NOMO-1 (cell line): ENCODE measurements at regions not wholly inside any gene's neighbourhood (a gene's known extent, or its start where the extent isn't known, plus 50 kb on each side); places are given as distances from the start of the nearest gene placed in this dataset.
"Not testable (repeated sequence)": the region's sequence is repeated elsewhere in the genome, so short reads cannot be mapped to it uniquely, and the experiment has no call there.

Experiments
- DNase-seq, 2 experiments: peaks; one replicate each; lab custom pipeline; 2025; ENCODE audit not compliant: unreplicated experiment in 2 of 2; lab: John Stamatoyannopoulos, UW

- no peak for DNase-seq
Observed at GRCh38 chr1:198417039-198417438, 123.4 kb downstream of the ATP6V1G3 start.

DNA sequence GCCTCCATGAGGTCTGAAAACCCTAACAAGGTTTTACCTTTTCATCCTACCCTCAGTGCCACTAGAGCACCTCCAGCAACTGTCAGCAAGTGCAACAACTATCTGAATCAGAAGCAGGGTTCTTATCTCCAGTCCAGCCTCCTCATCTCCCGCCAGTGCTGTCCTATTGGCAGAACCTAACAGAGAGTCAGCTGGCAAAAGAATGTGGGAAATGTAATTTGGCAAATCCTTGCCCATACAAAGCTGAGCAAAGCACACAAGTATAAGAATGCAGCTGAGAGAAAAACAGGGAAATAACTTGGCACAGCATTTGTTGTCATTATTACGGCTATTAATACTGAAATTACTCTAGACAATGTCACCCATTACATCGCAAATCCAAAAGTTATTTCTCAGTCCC is 124.2 kb downstream of the ATP6V1G3 start:
- no peak for DNase-seq

GRCh38 chr1:198411240-198411639 is 129.2 kb downstream of the ATP6V1G3 start:
- no peak for DNase-seq

DNA sequence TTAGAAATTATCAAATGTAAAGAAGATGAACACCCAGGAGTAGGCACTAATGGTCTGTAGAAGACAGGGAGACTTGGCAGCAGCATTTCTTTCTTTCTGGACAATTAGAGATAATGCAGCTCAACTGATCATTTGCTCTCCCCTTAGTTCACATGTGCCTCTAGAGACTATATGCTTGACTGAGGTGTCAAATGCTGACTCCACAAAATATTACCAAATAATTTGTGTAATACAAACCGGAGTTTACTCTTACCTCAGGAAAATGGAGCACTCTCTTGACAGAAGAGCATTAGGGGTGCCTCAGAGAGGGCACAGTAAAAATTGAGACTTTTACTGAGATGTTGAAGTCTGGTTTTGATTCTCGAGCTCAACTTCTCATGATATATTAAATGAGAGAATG is 131.8 kb downstream of the ATP6V1G3 start:
- no peak for DNase-seq

- DNase-seq, result not testable (repeated sequence)
Observed at GRCh38 chr1:198404632-198405031, 135.8 kb downstream of the ATP6V1G3 start.

- no peak for DNase-seq
Observed at GRCh38 chr1:198400063-198400462, 140.4 kb downstream of the ATP6V1G3 start.

GRCh38 chr1:198399452-198399851 is 141.0 kb downstream of the ATP6V1G3 start:
- no peak for DNase-seq

- no peak for DNase-seq
Observed at GRCh38 chr1:198397208-198397808, 143.2 kb downstream of the ATP6V1G3 start.

DNA sequence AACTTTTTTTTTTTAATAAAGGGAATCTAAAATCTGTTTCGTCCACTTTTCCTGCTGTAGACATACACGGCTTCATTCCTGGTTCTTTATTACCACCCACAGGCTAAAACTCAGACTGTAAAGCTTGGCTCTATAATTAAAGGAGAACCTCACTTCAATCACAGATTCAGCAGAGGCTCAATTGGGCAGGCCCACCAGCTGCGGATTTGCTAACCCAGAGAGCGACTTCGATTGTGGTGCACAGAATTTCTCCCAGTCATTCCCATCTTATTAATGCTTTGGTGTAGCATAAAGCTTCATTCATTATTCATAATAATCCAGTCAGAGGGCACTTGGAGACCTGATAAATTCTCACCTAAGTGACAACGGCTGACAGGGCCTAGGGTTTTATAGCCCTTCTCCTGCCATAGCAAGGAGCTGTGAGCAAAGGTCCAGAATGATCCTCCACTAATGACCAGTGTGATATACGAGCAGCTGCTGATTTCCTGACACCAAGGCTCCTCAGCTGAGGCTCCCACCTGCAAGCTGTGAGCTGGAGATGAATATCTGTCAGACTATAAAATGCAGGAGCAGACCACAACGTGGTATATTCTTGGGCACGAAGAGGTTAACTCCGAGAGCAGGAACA is 149.0 kb downstream of the ATP6V1G3 start:
- no peak for DNase-seq

DNA sequence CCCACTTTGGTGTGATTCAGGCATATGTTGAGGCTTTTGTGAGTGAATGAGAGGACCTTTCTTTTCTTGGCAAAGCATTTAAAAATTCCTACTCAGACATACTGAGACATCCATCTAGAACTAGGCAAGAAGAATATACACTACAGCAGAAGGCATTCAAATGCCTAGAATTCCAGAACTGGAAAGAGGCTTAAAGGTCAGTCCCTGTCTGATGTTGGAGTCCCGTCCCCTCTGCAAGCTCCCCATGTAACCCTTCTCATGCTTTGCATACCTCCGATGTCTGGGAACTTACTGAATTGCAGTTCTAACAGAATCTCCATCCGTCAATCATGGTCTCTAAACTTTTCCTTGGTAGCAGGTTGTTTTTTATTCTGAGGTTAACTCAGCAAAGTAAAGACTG is 152.9 kb downstream of the ATP6V1G3 start:
- DNase-seq, result no peak

DNA sequence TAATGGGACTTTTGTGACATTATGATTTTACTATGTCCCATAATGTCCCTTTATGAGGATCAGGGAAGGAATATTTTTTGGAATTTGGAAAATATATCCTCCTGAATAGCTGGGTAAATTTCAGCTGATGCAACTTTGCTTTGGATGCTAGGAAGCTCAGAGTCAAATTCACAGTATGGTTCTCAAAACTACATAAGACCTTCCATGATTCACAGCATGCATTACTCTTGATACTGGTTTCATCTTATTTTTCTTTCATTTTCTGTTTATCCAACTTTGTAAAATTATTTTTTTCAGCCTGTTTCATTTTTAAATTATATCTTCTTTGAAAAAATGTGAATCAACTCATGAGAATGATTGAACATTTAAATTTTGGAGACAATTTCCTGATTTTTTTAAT is 160.2 kb downstream of the ATP6V1G3 start:
- DNase-seq, result no peak

GRCh38 chr1:198377702-198378101 is 162.8 kb downstream of the ATP6V1G3 start:
- no peak for DNase-seq

DNA sequence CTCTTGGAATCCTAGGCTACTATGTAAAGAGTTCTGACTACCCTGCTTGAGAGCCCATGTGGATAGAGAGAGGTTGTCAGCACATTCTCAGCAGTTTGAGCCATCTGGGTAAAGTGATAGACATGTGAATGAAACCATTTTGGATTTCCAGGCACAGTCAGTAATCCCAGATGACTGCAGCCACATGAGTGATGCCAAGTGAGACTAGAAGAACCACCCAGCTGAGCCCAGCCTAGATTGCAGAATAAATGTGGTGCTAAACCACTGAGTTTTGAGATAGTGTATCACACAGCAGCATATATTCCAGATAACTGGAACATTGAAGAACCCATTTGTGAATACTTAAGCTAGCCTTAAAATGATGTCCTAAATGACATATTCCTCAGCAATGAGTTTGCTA is 166.2 kb downstream of the ATP6V1G3 start:
- DNase-seq, result no peak

DNA sequence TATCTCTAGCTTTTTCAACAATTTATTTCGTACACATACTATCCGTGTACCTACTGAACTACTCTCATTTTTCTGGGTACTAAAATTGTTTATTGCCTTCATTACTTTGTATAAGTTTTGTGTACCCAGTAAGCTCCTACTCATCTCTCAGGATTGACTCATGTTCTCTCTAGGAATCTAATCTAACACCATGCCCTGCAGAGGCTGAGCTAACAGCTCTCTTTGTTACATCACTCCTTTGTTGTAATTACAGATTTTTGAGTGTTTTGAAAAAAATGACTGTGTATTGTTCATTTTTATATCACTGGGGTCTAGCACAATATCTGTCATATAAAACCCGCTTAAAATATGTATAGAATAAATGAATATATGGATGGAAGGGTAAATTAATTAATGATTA is 167.1 kb downstream of the ATP6V1G3 start:
- DNase-seq, result no peak
